NCI-H2196 treated with DMSO at 0.1 percent for 48 hours (cell line): ENCODE measurements at regions not wholly inside any gene's neighbourhood (a gene's known extent, or its start where the extent isn't known, plus 50 kb on each side); places are given as distances from the start of the nearest gene placed in this dataset.
"Not testable (repeated sequence)": the region's sequence is repeated elsewhere in the genome, so short reads cannot be mapped to it uniquely, and the experiment has no call there.

Source experiments
- DNase-seq: peaks from one replicate; lab custom pipeline; 2025; ENCODE audit not compliant: unreplicated experiment; lab: John Stamatoyannopoulos, UW

- no peak for DNase-seq
Observed at GRCh38 chr12:31906557-31907301, 52.5 kb upstream of the RESF1 start.

- no peak for DNase-seq
Observed at GRCh38 chr12:31903025-31903424, 56.2 kb upstream of the RESF1 start.

GRCh38 chr12:31900271-31900670 is 58.9 kb upstream of the RESF1 start:
- DNase-seq = no peak

- no peak for DNase-seq
Observed at GRCh38 chr12:31899109-31899508, 60.1 kb upstream of the RESF1 start.

- DNase-seq = peak; percentile 72
Observed at GRCh38 chr12:31897781-31898503, 61.3 kb upstream of the RESF1 start.

GRCh38 chr12:31897092-31897491 is 62.1 kb upstream of the RESF1 start:
- DNase-seq = not testable (repeated sequence)

- DNase-seq = no peak
Observed at GRCh38 chr12:31896514-31897039, 62.6 kb upstream of the RESF1 start.

- no peak for DNase-seq
Observed at GRCh38 chr12:31895449-31896150, 63.6 kb upstream of the RESF1 start.

- DNase-seq = no peak
Observed at GRCh38 chr12:31890295-31891285, 68.6 kb upstream of the RESF1 start.

GRCh38 chr12:31887109-31887811 is 72.0 kb upstream of the RESF1 start:
- DNase-seq = no peak

GRCh38 chr12:31882682-31883081 is 76.5 kb upstream of the RESF1 start:
- not testable (repeated sequence) for DNase-seq

GRCh38 chr12:31880340-31880739 is 78.9 kb upstream of the RESF1 start:
- DNase-seq = no peak

GRCh38 chr12:31877884-31878283 is 81.3 kb upstream of the RESF1 start:
- no peak for DNase-seq

- DNase-seq = no peak
Observed at GRCh38 chr12:31876568-31877424, 82.4 kb upstream of the RESF1 start.

GRCh38 chr12:31875609-31875964 is 83.6 kb upstream of the RESF1 start:
- DNase-seq = no peak

- no peak for DNase-seq
Observed at GRCh38 chr12:31874961-31875608, 84.1 kb upstream of the RESF1 start.

- DNase-seq = no peak
Observed at GRCh38 chr12:31872831-31873604, 86.2 kb upstream of the RESF1 start.

GRCh38 chr12:31869972-31870371 is 89.2 kb upstream of the RESF1 start:
- no peak for DNase-seq
